HepG2 (cell line): ENCODE measurements at regions not wholly inside any gene's neighbourhood (a gene's known extent, or its start where the extent isn't known, plus 50 kb on each side); places are given as distances from the start of the nearest gene placed in this dataset.

ENCODE experiments used
- ATAC-seq: fragments of 200-7000 bp; cut with Tn5 transposase; 3 replicates; pipeline ENCODE4 v1.9.1; 2020; ENCODE audit warnings: mild to moderate bottlenecking, moderate library complexity
- BruUV-seq: library from RNA; stranded (reverse); fragments of 400-500 nt; replicated peaks from 2 replicates; lab custom pipeline; 2021; lab: Mats Ljungman, UMichigan
- CTCF ChIA-PET: fragments of 300-600 bp; formaldehyde crosslinking; extraction: SDS; loops from one replicate; lab custom pipeline; 2021; ENCODE audit warnings: low total read pairs, inconsistent platforms, low intra/inter-chr PET ratio; lab: Yijun Ruan, JAX
- POLR2A ChIA-PET: fragments of 350-600 bp; sonication (Branson Sonifier 250); formaldehyde crosslinking; loops from one replicate; lab custom pipeline; 2020; ENCODE audit warnings: antibody characterized with exemption, inconsistent platforms; lab: Yijun Ruan, JAX
- DNase-seq: peaks from one replicate; pipeline ENCODE4 v3.0.0-alpha.2; 2015; ENCODE audit warnings: low spot score
- FAIRE-seq: peaks from 3 replicates; lab custom pipeline; 2011; peaks lifted over from hg19 to GRCh38; lab: Jason Lieb, UNC
- H2AFZ ChIP-seq: one replicate; pipeline ENCODE4 v1.6.1; 2011; ENCODE audit warnings: low read length, inconsistent platforms
- H3K27ac ChIP-seq: fragments of 300-600 bp; 3 replicates; pipeline ENCODE4 v1.8.0; 2011; ENCODE audit warnings: mixed run types, mild to moderate bottlenecking, mixed read lengths, low read length, inconsistent platforms; ENCODE audit not compliant: insufficient read depth; ENCODE audit errors: extremely low read length
- H3K27me3 ChIP-seq, 2 experiments: fragments of 200-600 bp in 1 of 2; 2 replicates in 1 of 2; 3 replicates in 1 of 2; pipeline versions ENCODE4 v1.6.0 to v1.8.0; 2011; ENCODE audit warnings: low read length in 2 of 2, mild to moderate bottlenecking in 2 of 2, moderate library complexity in 2 of 2, inconsistent platforms in 1 of 2; ENCODE audit not compliant: insufficient read depth in 2 of 2, control insufficient read depth in 1 of 2
- H3K36me3 ChIP-seq, 2 experiments: fragments of 200-600 bp in 1 of 2; replicated peaks in 1 of 2; 2 replicates in 1 of 2; 3 replicates in 1 of 2; pipeline versions ENCODE4 v1.5.1 to v1.8.0; 2011; ENCODE audit warnings: low read length in 2 of 2, inconsistent platforms in 1 of 2; ENCODE audit not compliant: insufficient read depth in 2 of 2, control insufficient read depth in 1 of 2
- H3K4me1 ChIP-seq: 2 replicates; pipeline ENCODE4 v1.5.1; 2012; ENCODE audit warnings: low read length, inconsistent platforms; ENCODE audit not compliant: insufficient read depth
- H3K4me2 ChIP-seq: 2 replicates; pipeline ENCODE4 v1.6.0; 2011; ENCODE audit warnings: low read depth, low read length, inconsistent platforms
- H3K4me3 ChIP-seq, 3 experiments: fragments of 200-600 bp in 1 of 3; sonication (generic), shearing (Covaris generic) in 1 of 3; replicated peaks in 1 of 3; 2 replicates each; pipeline ENCODE4 v1.5.1; 2011 to 2016; ENCODE audit warnings: low read length in 3 of 3, inconsistent platforms in 2 of 3, low read depth in 2 of 3, mild to moderate bottlenecking in 2 of 3, control low read depth in 1 of 3, mixed read lengths in 1 of 3; ENCODE audit not compliant: insufficient read depth in 1 of 3
- H3K79me2 ChIP-seq: one replicate; pipeline ENCODE4 v1.6.1; 2011; ENCODE audit warnings: low read length, inconsistent platforms; ENCODE audit not compliant: insufficient read depth
- H3K9ac ChIP-seq: 2 replicates; pipeline ENCODE4 v1.6.0; 2011; ENCODE audit warnings: mild to moderate bottlenecking, low read depth, low read length, inconsistent platforms; ENCODE audit not compliant: insufficient read depth
- H3K9me3 ChIP-seq: 2 replicates; pipeline ENCODE4 v1.5.1; 2012; ENCODE audit warnings: mild to moderate bottlenecking, low read length
- H4K20me1 ChIP-seq: 2 replicates; pipeline ENCODE4 v1.6.0; 2011; ENCODE audit warnings: inconsistent platforms, mild to moderate bottlenecking, low read length, moderate library complexity; ENCODE audit not compliant: insufficient read depth
- IRF1 ChIP-seq: sonication (generic); formaldehyde crosslinking; IDR thresholded peaks from 2 replicates; pipeline ENCODE4 v1.4.0; 2020; ENCODE audit warnings: low read depth, mild to moderate bottlenecking, missing genetic modification reagents
- MAX ChIP-seq: IDR thresholded peaks from 2 replicates; pipeline ENCODE4 v1.6.1; 2012; ENCODE audit warnings: inconsistent platforms
- NFE2 ChIP-seq: sonication (generic); formaldehyde crosslinking; IDR thresholded peaks from 2 replicates; pipeline ENCODE4 v1.4.0; 2020; ENCODE audit warnings: missing genetic modification reagents
- ZNF354B ChIP-seq: sonication (generic); formaldehyde crosslinking; IDR thresholded peaks from 2 replicates; pipeline ENCODE4 v1.8.0; 2022; ENCODE audit warnings: mild to moderate bottlenecking, missing genetic modification reagents
- ZNF704 ChIP-seq: sonication (generic); formaldehyde crosslinking; IDR thresholded peaks from 2 replicates; pipeline ENCODE4 v1.8.1; 2023; ENCODE audit warnings: mild to moderate bottlenecking, inconsistent platforms, moderate library complexity, missing genetic modification reagents, borderline replicate concordance
- WGBS: methylation state at CpG from one replicate; pipeline ENCODE4 v1.1.6; 2017; ENCODE audit warnings: low lambda C conversion rate; 5-methylcytosine and 5-hydroxymethylcytosine counted together
- in situ Hi-C: cut with HindIII; loops from 2 replicates; pipeline ENCODE4 v1.10.0; 2017; ENCODE audit warnings: low pct_unique_long_range_greater_than_20kb; ENCODE audit not compliant: extremely low pct_ligation_motif_present
- intact Hi-C: fragments of 100-400 bp; cut with micrococcal nuclease; formaldehyde crosslinking; loops from one replicate; pipeline ENCODE4 v1.10.0; 2022; ENCODE audit not compliant: unreplicated experiment

GRCh38 chr5:105230516-105231157, 1668.0 kb upstream of the NUDT12 start:
- in situ Hi-C loops: no loop called here
- Histone ChIP-seq H3K9ac (no peak overlapping the region), H4K20me1 (no peaks in the 10 kb centered on the region), H3K27ac (no peak overlapping the region), H3K79me2 (no peaks in the 10 kb centered on the region), H3K9me3 (no peaks in the 10 kb centered on the region), H2AFZ (no peak overlapping the region), H3K4me2 (no peak overlapping the region), H3K4me1 (no peaks in the 10 kb centered on the region), H3K27me3 (no peaks in the 10 kb centered on the region), H3K36me3 (no peaks in the 10 kb centered on the region), H3K4me3 (no peak overlapping the region)
- intact Hi-C loops: no loop called here
- FAIRE-seq (no peak), ATAC-seq (no peak), DNase-seq (no peak)
- POLR2A ChIA-PET: no interaction called here
- TF ChIP-seq ZNF354B (CRISPR knock-in tag): no peak
- no TSS peak for BruUV-seq
- CTCF ChIA-PET: no interaction called here
- WGBS: 32% methylated on average over 4 of the region's 4 CpGs

- H3K4me3 ChIP-seq: no peak overlapping the region
- no peaks in the 10 kb centered on the region for H3K9me3 ChIP-seq
- H3K27ac ChIP-seq: no peak overlapping the region
- no peaks in the 10 kb centered on the region for H3K27me3 ChIP-seq
- 15% methylated on average over 1 of the region's 1 CpG for WGBS
- no TSS peak for BruUV-seq
- H3K79me2 ChIP-seq: no peaks in the 10 kb centered on the region
- TF ChIP-seq MAX: no peak
- TF ChIP-seq NFE2 (CRISPR knock-in tag): no peak
- TF ChIP-seq ZNF704: no peak
- TF ChIP-seq IRF1 (CRISPR knock-in tag): no peak
- in situ Hi-C loops: no loop called here
- H3K36me3 ChIP-seq: no peaks in the 10 kb centered on the region
- ATAC-seq (no peak), FAIRE-seq (no peak), DNase-seq (no peak)
- no peak overlapping the region for H3K4me2 ChIP-seq
- no peaks in the 10 kb centered on the region for H3K4me1 ChIP-seq
- ChIA-PET CTCF (no interaction called here), POLR2A (no interaction called here)
- intact Hi-C loops: no loop called here
- no peaks in the 10 kb centered on the region for H4K20me1 ChIP-seq
- H3K9ac ChIP-seq: no peak overlapping the region
- no peak overlapping the region for H2AFZ ChIP-seq
Observed at GRCh38 chr5:105218018-105218417, 1655.4 kb upstream of the NUDT12 start.
